KMS-11 (cell line): ENCODE measurements at regions not wholly inside any gene's neighbourhood (a gene's known extent, or its start where the extent isn't known, plus 50 kb on each side); places are given as distances from the start of the nearest gene placed in this dataset.

Source experiments
- H2AFZ ChIP-seq: fragments of 200-600 bp; sonication (generic); 2 replicates; pipeline ENCODE4 v1.6.1; 2016; ENCODE audit warnings: antibody characterized with exemption, mixed run types, low read depth
- H3K27ac ChIP-seq: fragments of 200-600 bp; sonication (generic); 2 replicates; pipeline ENCODE4 v1.6.1; 2016; ENCODE audit warnings: mild to moderate bottlenecking, mixed run types
- H3K27me3 ChIP-seq: fragments of 200-600 bp; sonication (generic); 2 replicates; pipeline ENCODE4 v1.6.1; 2017; ENCODE audit warnings: mild to moderate bottlenecking, low read depth, mixed run types, moderate library complexity; ENCODE audit not compliant: insufficient read depth
- H3K36me3 ChIP-seq: fragments of 200-600 bp; sonication (generic); 2 replicates; pipeline ENCODE4 v1.6.1; 2017; ENCODE audit warnings: mild to moderate bottlenecking, mixed run types; ENCODE audit not compliant: insufficient read depth
- H3K4me1 ChIP-seq: fragments of 200-600 bp; sonication (generic); 2 replicates; pipeline ENCODE4 v1.6.1; 2016; ENCODE audit warnings: mild to moderate bottlenecking, low read depth, mixed run types; ENCODE audit not compliant: poor library complexity, severe bottlenecking
- H3K4me2 ChIP-seq: fragments of 200-600 bp; sonication (generic); 2 replicates; pipeline ENCODE4 v1.7.0; 2016; ENCODE audit warnings: mild to moderate bottlenecking, mixed run types
- H3K4me3 ChIP-seq: fragments of 200-600 bp; sonication (generic); IDR thresholded peaks from 2 replicates; pipeline ENCODE4 v1.6.1; 2017; ENCODE audit warnings: low read depth, low read length, mixed read lengths; ENCODE audit not compliant: insufficient read depth
- H3K79me2 ChIP-seq: fragments of 200-600 bp; sonication (generic); 2 replicates; pipeline ENCODE4 v1.6.1; 2016; ENCODE audit warnings: low read depth, mixed run types; ENCODE audit not compliant: insufficient read depth
- H3K9ac ChIP-seq: fragments of 200-600 bp; sonication (generic); 2 replicates; pipeline ENCODE4 v1.6.1; 2016; ENCODE audit warnings: mild to moderate bottlenecking, mixed run types
- H4K20me1 ChIP-seq: fragments of 200-600 bp; sonication (generic); 2 replicates; pipeline ENCODE4 v1.6.1; 2016; ENCODE audit warnings: mild to moderate bottlenecking, mixed run types; ENCODE audit not compliant: insufficient read depth
- CTCF ChIP-seq: fragments of 200-600 bp; sonication (generic); conservative IDR thresholded peaks from 2 replicates; pipeline ENCODE4 v1.6.1; 2017; ENCODE audit warnings: low read depth, mild to moderate bottlenecking, antibody characterized with exemption, low read length, moderate library complexity, mixed read lengths

GRCh38 chr9:95606489-95607350 is 89.9 kb upstream of the PTCH1 start:
- H3K9ac ChIP-seq = no peak overlapping the region
- H3K36me3 ChIP-seq = no peaks in the 10 kb centered on the region
- no peaks in the 10 kb centered on the region for H3K27me3 ChIP-seq
- H3K4me1 ChIP-seq = no peaks in the 10 kb centered on the region
- H3K4me3 ChIP-seq = no peak overlapping the region
- H4K20me1 ChIP-seq = no peaks in the 10 kb centered on the region
- no peaks in the 10 kb centered on the region for H3K79me2 ChIP-seq
- TF ChIP-seq CTCF = no peak
- H3K4me2 ChIP-seq = no peak overlapping the region
- H3K27ac ChIP-seq = no peak overlapping the region
- H2AFZ ChIP-seq = no peak overlapping the region

GRCh38 chr9:95605816-95606488 is 89.2 kb upstream of the PTCH1 start:
- Histone ChIP-seq H2AFZ (no peak overlapping the region), H4K20me1 (no peaks in the 10 kb centered on the region), H3K4me1 (no peaks in the 10 kb centered on the region), H3K36me3 (no peaks in the 10 kb centered on the region), H3K79me2 (no peaks in the 10 kb centered on the region), H3K4me2 (no peak overlapping the region), H3K27me3 (no peaks in the 10 kb centered on the region), H3K9ac (no peak overlapping the region), H3K27ac (no peak overlapping the region), H3K4me3 (no peak overlapping the region)
- TF ChIP-seq CTCF = no peak

GRCh38 chr9:95605101-95605500 is 88.3 kb upstream of the PTCH1 start:
- H3K27me3 ChIP-seq = no peaks in the 10 kb centered on the region
- TF ChIP-seq CTCF = no peak
- H4K20me1 ChIP-seq = no peaks in the 10 kb centered on the region
- H3K4me1 ChIP-seq = no peaks in the 10 kb centered on the region
- no peak overlapping the region for H3K4me2 ChIP-seq
- H3K9ac ChIP-seq = no peak overlapping the region
- H2AFZ ChIP-seq = no peak overlapping the region
- no peak overlapping the region for H3K27ac ChIP-seq
- H3K79me2 ChIP-seq = no peaks in the 10 kb centered on the region
- no peak overlapping the region for H3K4me3 ChIP-seq
- H3K36me3 ChIP-seq = no peaks in the 10 kb centered on the region

- no peak overlapping the region for H3K4me3 ChIP-seq
- H3K27me3 ChIP-seq = no peaks in the 10 kb centered on the region
- no peak overlapping the region for H2AFZ ChIP-seq
- TF ChIP-seq CTCF = no peak
- no peaks in the 10 kb centered on the region for H4K20me1 ChIP-seq
- H3K36me3 ChIP-seq = no peaks in the 10 kb centered on the region
- H3K9ac ChIP-seq = no peak overlapping the region
- H3K4me1 ChIP-seq = no peaks in the 10 kb centered on the region
- no peak overlapping the region for H3K27ac ChIP-seq
- H3K79me2 ChIP-seq = no peaks in the 10 kb centered on the region
- H3K4me2 ChIP-seq = no peak overlapping the region
These were observed 81.5 kb upstream of the PTCH1 start for GRCh38 chr9:95598236-95598635.
